ENCODE measurements at regions not wholly inside any gene's neighbourhood (a gene's known extent, or its start where the extent isn't known, plus 50 kb on each side); places are given as distances from the start of the nearest gene placed in this dataset.

DNA sequence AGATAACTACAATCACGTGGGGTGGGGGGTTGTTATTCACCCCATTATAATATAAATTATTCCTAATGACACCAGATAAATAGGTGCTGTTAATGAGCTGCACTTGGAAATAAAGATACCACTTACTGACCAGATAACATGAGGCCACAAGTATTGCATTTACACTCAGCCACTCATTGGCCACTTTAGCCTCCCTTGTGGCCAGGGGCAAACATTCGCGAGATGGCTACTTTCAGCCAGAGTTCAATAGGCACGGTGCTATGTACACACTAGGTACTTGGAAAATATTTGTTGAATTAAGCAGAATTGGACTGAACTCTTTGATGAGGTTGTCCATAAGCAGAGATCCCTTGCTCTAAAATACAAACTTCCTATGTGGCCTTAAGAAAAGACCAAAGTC is 713.7 kb upstream of the TENM3 start:
- TF ChIP-seq POLR2AphosphoS5 (IDR thresholded peaks at IDR 0.05; ENCODE audit: low read depth, low read length): no peak
- no peak for TF ChIP-seq POLR2A (IDR thresholded peaks at IDR 0.05; ENCODE audit: low read depth, low read length)
